ENCODE measurements at regions not wholly inside any gene's neighbourhood (a gene's known extent, or its start where the extent isn't known, plus 50 kb on each side); places are given as distances from the start of the nearest gene placed in this dataset.

DNA sequence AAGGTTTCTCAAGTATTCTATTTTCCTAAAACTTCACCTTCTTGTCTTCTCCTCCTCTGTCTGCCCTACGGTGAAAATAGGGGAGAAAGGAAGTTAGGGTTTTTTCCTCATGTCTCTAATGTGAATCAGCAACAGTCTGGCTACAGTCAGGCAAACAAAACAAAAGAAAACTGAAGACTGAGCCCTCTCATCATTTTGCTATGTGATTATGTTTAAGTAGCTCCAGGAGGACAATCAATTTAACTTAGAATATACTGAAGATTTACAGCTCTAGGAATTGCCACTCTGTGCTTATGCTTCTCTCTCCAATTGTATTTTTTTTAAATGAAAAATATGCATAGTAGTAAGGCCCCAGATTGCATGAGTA is 316.2 kb downstream of the GPAT3 start:
- DNase-seq: no peak
- Mint-ChIP-seq H3K9me3 (ENCODE audit: low read depth) (no peaks in the 10 kb centered on the region), H3K27me3 (no peaks in the 10 kb centered on the region), H3K36me3 (no peaks in the 10 kb centered on the region), H3K4me3 (no peak overlapping the region), H3K4me1 (no peaks in the 10 kb centered on the region), H3K27ac (no peak overlapping the region)
- CTCF ChIA-PET: no interaction called here
- ATAC-seq: no peak

- CTCF ChIA-PET: no interaction called here
- ATAC-seq (no peak), DNase-seq (no peak)
- H3K4me3 Mint-ChIP-seq: no peak overlapping the region
- H3K4me1 Mint-ChIP-seq: no peaks in the 10 kb centered on the region
- no peaks in the 10 kb centered on the region for H3K9me3 Mint-ChIP-seq (ENCODE audit: low read depth)
- no peak overlapping the region for H3K27ac Mint-ChIP-seq
- no peaks in the 10 kb centered on the region for H3K36me3 Mint-ChIP-seq
- no peaks in the 10 kb centered on the region for H3K27me3 Mint-ChIP-seq
These were observed 315.6 kb downstream of the GPAT3 start for GRCh38 chr4:83851261-83852084.

DNA sequence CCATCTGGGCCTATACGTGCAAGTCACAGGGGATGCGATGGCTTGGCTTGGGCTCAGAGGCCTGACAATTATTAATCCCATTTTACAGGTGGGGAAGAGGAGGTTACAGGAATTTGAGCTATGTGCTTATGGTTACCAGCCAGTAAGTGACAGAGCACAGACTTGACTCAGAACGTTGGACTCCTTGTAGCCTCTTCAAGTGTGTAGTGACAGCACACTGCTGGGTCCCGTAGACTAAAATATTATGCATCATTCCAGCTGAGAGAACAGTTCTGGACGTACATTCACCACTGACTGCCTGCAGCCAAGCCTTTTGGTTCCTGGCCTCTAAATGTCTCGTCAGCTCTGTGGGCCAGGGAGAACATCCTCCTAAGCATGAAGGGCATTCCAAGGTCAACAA is 314.5 kb downstream of the GPAT3 start:
- H3K27ac Mint-ChIP-seq: no peak overlapping the region
- ATAC-seq (no peak), DNase-seq (no peak)
- H3K4me3 Mint-ChIP-seq: no peak overlapping the region
- H3K4me1 Mint-ChIP-seq: no peaks in the 10 kb centered on the region
- H3K9me3 Mint-ChIP-seq (ENCODE audit: low read depth): no peaks in the 10 kb centered on the region
- CTCF ChIA-PET: no interaction called here
- H3K27me3 Mint-ChIP-seq: no peaks in the 10 kb centered on the region
- H3K36me3 Mint-ChIP-seq: no peaks in the 10 kb centered on the region

GRCh38 chr4:83846193-83846830 is 310.4 kb downstream of the GPAT3 start:
- no peak for ATAC-seq
- Mint-ChIP-seq H3K27me3 (no peaks in the 10 kb centered on the region), H3K4me1 (no peaks in the 10 kb centered on the region), H3K27ac (no peak overlapping the region), H3K9me3 (ENCODE audit: low read depth) (no peaks in the 10 kb centered on the region), H3K4me3 (no peak overlapping the region), H3K36me3 (no peaks in the 10 kb centered on the region)
- CTCF ChIA-PET: no interaction called here
- no peak for DNase-seq

DNA sequence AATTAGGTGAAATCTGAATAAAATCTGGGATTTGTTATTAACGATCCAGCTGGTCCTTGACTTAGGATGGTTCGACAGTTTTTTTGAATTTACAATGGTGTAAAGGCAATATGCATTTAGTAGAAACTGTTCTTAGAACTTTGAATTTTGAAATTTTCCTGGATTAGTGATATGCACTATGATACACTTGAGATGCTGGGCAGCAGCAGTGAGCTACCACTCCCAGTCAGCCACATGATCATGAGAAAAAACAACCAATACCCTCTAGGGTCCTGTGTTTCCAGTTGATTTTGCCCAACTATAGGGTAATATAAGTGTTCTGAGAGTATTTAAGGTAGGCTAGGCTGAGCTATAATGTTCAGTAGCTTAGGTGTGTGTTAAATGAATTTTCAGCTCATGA is 303.7 kb downstream of the GPAT3 start:
- no peak overlapping the region for H3K27ac Mint-ChIP-seq
- no peak overlapping the region for H3K4me3 Mint-ChIP-seq
- H3K27me3 Mint-ChIP-seq: no peaks in the 10 kb centered on the region
- no peaks in the 10 kb centered on the region for H3K9me3 Mint-ChIP-seq (ENCODE audit: low read depth)
- no peaks in the 10 kb centered on the region for H3K36me3 Mint-ChIP-seq
- CTCF ChIA-PET: interaction anchor here (0.9 kb wide), 1 partner anchor 9 kb away, joined by 4 read pairs; no protein-coding TSS in a partner anchor
- DNase-seq: no peak
- no peaks in the 10 kb centered on the region for H3K4me1 Mint-ChIP-seq
- no peak for ATAC-seq

DNA sequence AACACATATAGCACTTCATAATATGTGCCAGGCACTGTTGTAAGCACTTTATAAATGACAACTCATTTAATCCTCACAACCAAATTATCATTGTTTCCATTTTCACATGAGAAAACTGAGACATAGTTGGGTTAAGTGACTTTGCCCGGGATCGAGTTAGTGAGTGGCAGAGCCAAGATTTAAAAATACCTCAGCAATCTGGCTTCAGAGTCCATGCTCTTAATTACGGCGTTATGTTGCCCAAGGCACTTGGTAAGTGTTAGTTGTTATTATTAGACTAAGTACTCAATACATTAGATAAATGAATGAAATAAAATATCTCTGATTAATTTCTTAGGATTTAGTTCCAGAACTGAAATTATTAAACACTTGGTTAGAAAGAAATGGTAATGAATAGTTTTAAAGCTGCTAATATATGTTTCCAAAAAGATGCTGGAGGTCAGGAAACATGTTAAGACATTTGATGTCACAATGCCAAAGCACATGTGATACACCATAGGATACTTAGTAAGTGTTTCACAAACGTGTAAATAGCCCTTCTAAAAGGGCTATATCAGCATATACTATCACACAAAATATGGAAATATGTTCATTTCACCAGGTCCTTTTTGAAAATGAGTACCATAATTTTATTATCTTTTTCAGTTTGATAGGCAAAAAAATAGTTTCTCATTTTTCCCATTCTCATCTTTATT is 301.9 kb downstream of the GPAT3 start:
- no peaks in the 10 kb centered on the region for H3K4me1 Mint-ChIP-seq
- ATAC-seq (no peak), DNase-seq (no peak)
- CTCF ChIA-PET: no interaction called here
- H3K27ac Mint-ChIP-seq: no peak overlapping the region
- no peak overlapping the region for H3K4me3 Mint-ChIP-seq
- H3K9me3 Mint-ChIP-seq (ENCODE audit: low read depth): no peaks in the 10 kb centered on the region
- H3K36me3 Mint-ChIP-seq: no peaks in the 10 kb centered on the region
- H3K27me3 Mint-ChIP-seq: no peaks in the 10 kb centered on the region

DNA sequence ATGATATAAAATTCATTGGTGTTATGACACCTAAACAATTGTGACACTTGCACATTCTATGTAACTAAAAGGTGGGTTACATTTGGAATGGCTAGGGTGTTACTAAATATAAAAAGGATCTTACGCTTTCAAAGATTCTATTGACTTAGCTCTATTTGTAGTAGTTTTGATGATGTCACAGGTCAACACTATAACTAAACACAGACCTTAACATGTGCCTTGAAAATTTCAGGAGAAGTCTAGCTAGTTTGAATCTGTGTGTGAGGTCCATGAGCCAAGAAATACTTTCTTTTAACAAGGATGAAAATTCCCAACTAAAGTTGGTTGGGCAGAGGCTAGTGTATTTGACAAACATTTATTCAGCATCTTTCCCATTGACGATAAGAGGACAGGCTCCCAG is 298.0 kb downstream of the GPAT3 start:
- CTCF ChIA-PET: no interaction called here
- Mint-ChIP-seq H3K36me3 (no peaks in the 10 kb centered on the region), H3K9me3 (ENCODE audit: low read depth) (no peaks in the 10 kb centered on the region), H3K27me3 (no peaks in the 10 kb centered on the region), H3K4me3 (no peak overlapping the region), H3K4me1 (no peaks in the 10 kb centered on the region), H3K27ac (no peak overlapping the region)
- ATAC-seq: no peak
- no peak for DNase-seq

- CTCF ChIA-PET: no interaction called here
- no peaks in the 10 kb centered on the region for H3K36me3 Mint-ChIP-seq
- no peak overlapping the region for H3K4me3 Mint-ChIP-seq
- H3K4me1 Mint-ChIP-seq: no peaks in the 10 kb centered on the region
- no peaks in the 10 kb centered on the region for H3K9me3 Mint-ChIP-seq (ENCODE audit: low read depth)
- no peak overlapping the region for H3K27ac Mint-ChIP-seq
- H3K27me3 Mint-ChIP-seq: no peaks in the 10 kb centered on the region
- ATAC-seq (no peak), DNase-seq (no peak)
These were observed 296.4 kb downstream of the GPAT3 start for GRCh38 chr4:83832110-83832825.

DNA sequence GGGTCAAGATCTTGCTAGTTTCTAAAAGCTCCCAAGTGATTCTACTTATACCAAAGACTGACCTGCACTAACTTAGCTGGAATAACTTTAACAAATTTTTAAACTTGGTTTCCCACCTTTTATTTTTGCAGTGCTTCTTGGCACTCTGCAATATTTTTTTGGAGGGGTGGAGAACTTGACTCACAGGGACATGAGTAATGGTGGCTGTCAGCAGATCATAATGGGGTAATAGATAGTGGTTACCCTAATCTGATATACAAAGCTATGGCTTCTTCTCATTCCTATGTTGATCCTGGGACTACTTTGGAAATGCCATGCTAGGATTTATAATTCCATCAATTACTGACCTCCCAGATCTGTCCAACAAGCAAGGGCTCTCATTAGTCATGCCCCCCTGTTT is 295.7 kb downstream of the GPAT3 start:
- H3K4me3 Mint-ChIP-seq: no peak overlapping the region
- no peaks in the 10 kb centered on the region for H3K4me1 Mint-ChIP-seq
- H3K36me3 Mint-ChIP-seq: no peaks in the 10 kb centered on the region
- H3K27me3 Mint-ChIP-seq: no peaks in the 10 kb centered on the region
- DNase-seq (no peak), ATAC-seq (no peak)
- H3K9me3 Mint-ChIP-seq (ENCODE audit: low read depth): no peaks in the 10 kb centered on the region
- no peak overlapping the region for H3K27ac Mint-ChIP-seq
- CTCF ChIA-PET: interaction anchor here (1.7 kb wide), 1 partner anchor 8 kb away, joined by 4 read pairs; no protein-coding TSS in a partner anchor

GRCh38 chr4:83830138-83830888 is 294.4 kb downstream of the GPAT3 start:
- no peaks in the 10 kb centered on the region for H3K36me3 Mint-ChIP-seq
- no peaks in the 10 kb centered on the region for H3K4me1 Mint-ChIP-seq
- DNase-seq (no peak), ATAC-seq (no peak)
- no peaks in the 10 kb centered on the region for H3K9me3 Mint-ChIP-seq (ENCODE audit: low read depth)
- no peak overlapping the region for H3K4me3 Mint-ChIP-seq
- no peak overlapping the region for H3K27ac Mint-ChIP-seq
- CTCF ChIA-PET: interaction anchor here (1.7 kb wide), 1 partner anchor 9 kb away, joined by 4 read pairs; no protein-coding TSS in a partner anchor
- H3K27me3 Mint-ChIP-seq: no peaks in the 10 kb centered on the region

DNA sequence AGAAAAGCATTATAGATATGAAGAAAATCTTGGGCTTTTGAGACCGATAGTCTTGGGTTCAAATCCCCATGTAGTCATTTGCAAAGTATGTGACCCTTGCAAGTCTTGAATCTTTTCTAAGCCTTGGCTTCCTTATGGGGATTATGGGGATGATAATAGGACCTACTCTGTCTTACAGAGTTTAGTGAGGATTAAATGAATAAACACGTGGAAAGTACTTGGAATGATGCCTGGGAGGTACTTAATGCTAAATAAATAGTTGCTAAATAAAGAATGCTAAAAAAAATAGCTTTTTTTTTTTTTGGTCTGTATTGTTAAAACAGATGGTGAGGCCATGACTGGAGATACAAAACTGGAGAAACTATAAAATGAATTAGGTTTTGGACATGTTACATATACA is 292.7 kb downstream of the GPAT3 start:
- H3K4me1 Mint-ChIP-seq: no peaks in the 10 kb centered on the region
- no peaks in the 10 kb centered on the region for H3K36me3 Mint-ChIP-seq
- no peaks in the 10 kb centered on the region for H3K27me3 Mint-ChIP-seq
- H3K9me3 Mint-ChIP-seq (ENCODE audit: low read depth): no peaks in the 10 kb centered on the region
- H3K27ac Mint-ChIP-seq: no peak overlapping the region
- DNase-seq (no peak), ATAC-seq (no peak)
- CTCF ChIA-PET: no interaction called here
- H3K4me3 Mint-ChIP-seq: no peak overlapping the region

- Mint-ChIP-seq H3K27ac (no peak overlapping the region), H3K27me3 (no peaks in the 10 kb centered on the region), H3K9me3 (ENCODE audit: low read depth) (peaks cover 3% of the 10 kb centered on the region), H3K4me1 (no peaks in the 10 kb centered on the region), H3K36me3 (no peaks in the 10 kb centered on the region), H3K4me3 (no peak overlapping the region)
- ATAC-seq (no peak), DNase-seq (no peak)
- CTCF ChIA-PET: no interaction called here
These were observed 285.6 kb downstream of the GPAT3 start for GRCh38 chr4:83821493-83821892.

DNA sequence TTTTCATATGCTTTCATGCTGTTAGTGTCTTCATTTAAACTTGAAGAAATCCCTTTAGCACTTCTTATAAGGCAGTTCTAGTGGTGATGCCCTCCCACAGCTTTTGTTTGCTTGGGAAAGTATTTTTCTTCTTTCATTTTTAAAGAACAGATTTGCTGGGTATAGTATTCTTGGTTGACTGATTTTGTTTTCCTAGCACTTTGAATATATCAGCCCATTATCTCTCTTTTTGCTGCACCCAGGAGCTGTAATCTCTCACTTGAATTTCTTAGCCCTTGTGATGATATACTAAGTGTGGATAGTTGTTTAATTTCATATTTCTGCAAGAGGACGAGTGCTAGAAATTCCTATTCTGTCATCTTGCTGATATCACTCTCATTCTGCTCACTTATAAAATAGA is 283.7 kb downstream of the GPAT3 start:
- H3K4me3 Mint-ChIP-seq: no peak overlapping the region
- no peaks in the 10 kb centered on the region for H3K36me3 Mint-ChIP-seq
- no peak for ATAC-seq
- no peaks in the 10 kb centered on the region for H3K27me3 Mint-ChIP-seq
- H3K4me1 Mint-ChIP-seq: no peaks in the 10 kb centered on the region
- no peak overlapping the region for H3K27ac Mint-ChIP-seq
- CTCF ChIA-PET: no interaction called here
- H3K9me3 Mint-ChIP-seq (ENCODE audit: low read depth): peaks cover 3% of the 10 kb centered on the region
- DNase-seq: no peak

Data from activated CD8-positive, alpha-beta memory T cell treated with anti-CD3 and anti-CD28 coated beads, Interleukin-2, amount 10 ng/mL, durations not matched to agents 7 days and 5 days (primary cell).